ENCODE measurements at regions not wholly inside any gene's neighbourhood (a gene's known extent, or its start where the extent isn't known, plus 50 kb on each side); places are given as distances from the start of the nearest gene placed in this dataset.
"Not testable (repeated sequence)": the region's sequence is repeated elsewhere in the genome, so short reads cannot be mapped to it uniquely, and the experiment has no call there.

DNA sequence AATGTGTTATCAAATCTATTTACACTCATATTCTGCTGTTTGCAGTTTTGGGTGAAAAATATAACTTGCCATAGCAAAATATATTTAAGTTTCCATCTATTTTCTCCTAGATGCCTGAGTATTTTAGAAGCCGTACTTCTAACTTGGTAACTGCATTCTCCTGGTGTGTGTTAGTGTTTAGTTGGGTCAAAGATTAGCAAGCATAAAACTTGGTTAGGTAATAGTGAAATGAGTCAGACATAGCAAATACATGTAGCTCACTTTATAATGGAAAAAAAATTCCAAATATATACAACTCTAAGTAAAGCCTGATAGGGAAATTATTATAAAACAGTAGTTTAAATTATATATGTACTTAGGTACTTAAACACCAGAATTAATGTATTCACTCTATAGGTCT lies 640.7 kb upstream of the ST8SIA4 start:
- H3K27me3 Mint-ChIP-seq (ENCODE audit: low read depth): no peaks in the 10 kb centered on the region
- TF ChIP-seq, protein P1, sequence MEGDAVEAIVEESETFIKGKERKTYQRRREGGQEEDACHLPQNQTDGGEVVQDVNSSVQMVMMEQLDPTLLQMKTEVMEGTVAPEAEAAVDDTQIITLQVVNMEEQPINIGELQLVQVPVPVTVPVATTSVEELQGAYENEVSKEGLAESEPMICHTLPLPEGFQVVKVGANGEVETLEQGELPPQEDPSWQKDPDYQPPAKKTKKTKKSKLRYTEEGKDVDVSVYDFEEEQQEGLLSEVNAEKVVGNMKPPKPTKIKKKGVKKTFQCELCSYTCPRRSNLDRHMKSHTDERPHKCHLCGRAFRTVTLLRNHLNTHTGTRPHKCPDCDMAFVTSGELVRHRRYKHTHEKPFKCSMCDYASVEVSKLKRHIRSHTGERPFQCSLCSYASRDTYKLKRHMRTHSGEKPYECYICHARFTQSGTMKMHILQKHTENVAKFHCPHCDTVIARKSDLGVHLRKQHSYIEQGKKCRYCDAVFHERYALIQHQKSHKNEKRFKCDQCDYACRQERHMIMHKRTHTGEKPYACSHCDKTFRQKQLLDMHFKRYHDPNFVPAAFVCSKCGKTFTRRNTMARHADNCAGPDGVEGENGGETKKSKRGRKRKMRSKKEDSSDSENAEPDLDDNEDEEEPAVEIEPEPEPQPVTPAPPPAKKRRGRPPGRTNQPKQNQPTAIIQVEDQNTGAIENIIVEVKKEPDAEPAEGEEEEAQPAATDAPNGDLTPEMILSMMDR (IDR thresholded peaks at IDR 0.05; ENCODE audit: unreplicated experiment): no peak
- H3K4me1 Mint-ChIP-seq: no peaks in the 10 kb centered on the region
- H3K9me3 Mint-ChIP-seq: no peaks in the 10 kb centered on the region
- H3K36me3 Mint-ChIP-seq: no peaks in the 10 kb centered on the region
- DNase-seq (ENCODE audit: low spot score in 2 of 2, unreplicated experiment in 2 of 2): no peak
- H3K27ac Mint-ChIP-seq: no peak overlapping the region
- H3K4me3 Mint-ChIP-seq: no peak overlapping the region

DNA sequence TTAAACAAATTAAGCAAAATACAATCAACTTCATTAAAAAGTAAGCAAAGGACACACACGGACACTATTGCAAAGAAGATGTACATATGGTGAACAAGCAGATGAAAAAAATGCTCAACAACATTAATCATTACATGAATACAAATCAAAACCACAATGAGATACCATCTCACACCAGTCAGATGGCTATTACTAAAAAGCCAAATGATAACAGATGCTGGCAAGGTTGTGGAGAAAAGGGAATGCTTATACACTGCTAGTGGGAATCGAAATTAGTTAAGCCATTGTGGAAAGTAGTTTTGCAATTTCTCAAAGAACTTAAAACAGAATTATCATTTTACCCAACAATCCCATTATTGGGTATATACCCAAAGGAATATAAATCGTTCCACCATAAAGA lies 636.2 kb upstream of the ST8SIA4 start:
- TF ChIP-seq, protein P1 (IDR thresholded peaks at IDR 0.05; ENCODE audit: unreplicated experiment): no peak
- no peaks in the 10 kb centered on the region for H3K36me3 Mint-ChIP-seq
- H3K4me1 Mint-ChIP-seq: no peaks in the 10 kb centered on the region
- H3K27me3 Mint-ChIP-seq (ENCODE audit: low read depth): no peaks in the 10 kb centered on the region
- no peak overlapping the region for H3K4me3 Mint-ChIP-seq
- DNase-seq (ENCODE audit: low spot score in 2 of 2, unreplicated experiment in 2 of 2): no peak
- peaks cover 10% of the 10 kb centered on the region for H3K9me3 Mint-ChIP-seq
- no peak overlapping the region for H3K27ac Mint-ChIP-seq

DNA sequence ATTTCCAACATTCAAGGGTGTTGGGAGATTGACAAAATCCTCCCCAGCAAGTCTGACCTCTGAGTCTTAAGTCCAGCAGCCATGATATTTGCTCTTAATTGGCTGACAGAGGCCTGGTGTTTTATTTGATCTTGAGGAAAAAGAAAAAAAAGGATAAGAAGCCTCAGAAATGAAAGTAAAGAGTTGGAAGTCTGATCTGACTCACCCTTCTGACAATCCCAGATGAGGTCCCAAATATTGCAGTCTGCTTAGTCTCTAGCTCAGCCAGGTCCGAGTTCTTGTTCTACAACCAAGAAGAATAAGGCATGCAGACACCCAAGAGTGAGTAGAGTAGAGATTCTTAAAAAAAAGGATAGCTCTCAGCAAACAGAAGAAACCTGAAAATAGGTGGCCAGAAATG lies 632.5 kb upstream of the ST8SIA4 start:
- peaks cover 10% of the 10 kb centered on the region for H3K9me3 Mint-ChIP-seq
- no peak for DNase-seq (ENCODE audit: low spot score in 2 of 2, unreplicated experiment in 2 of 2)
- H3K27ac Mint-ChIP-seq: no peak overlapping the region
- H3K4me1 Mint-ChIP-seq: no peaks in the 10 kb centered on the region
- TF ChIP-seq, protein P1 (IDR thresholded peaks at IDR 0.05; ENCODE audit: unreplicated experiment): no peak
- H3K27me3 Mint-ChIP-seq (ENCODE audit: low read depth): no peaks in the 10 kb centered on the region
- no peaks in the 10 kb centered on the region for H3K36me3 Mint-ChIP-seq
- H3K4me3 Mint-ChIP-seq: no peak overlapping the region

DNA sequence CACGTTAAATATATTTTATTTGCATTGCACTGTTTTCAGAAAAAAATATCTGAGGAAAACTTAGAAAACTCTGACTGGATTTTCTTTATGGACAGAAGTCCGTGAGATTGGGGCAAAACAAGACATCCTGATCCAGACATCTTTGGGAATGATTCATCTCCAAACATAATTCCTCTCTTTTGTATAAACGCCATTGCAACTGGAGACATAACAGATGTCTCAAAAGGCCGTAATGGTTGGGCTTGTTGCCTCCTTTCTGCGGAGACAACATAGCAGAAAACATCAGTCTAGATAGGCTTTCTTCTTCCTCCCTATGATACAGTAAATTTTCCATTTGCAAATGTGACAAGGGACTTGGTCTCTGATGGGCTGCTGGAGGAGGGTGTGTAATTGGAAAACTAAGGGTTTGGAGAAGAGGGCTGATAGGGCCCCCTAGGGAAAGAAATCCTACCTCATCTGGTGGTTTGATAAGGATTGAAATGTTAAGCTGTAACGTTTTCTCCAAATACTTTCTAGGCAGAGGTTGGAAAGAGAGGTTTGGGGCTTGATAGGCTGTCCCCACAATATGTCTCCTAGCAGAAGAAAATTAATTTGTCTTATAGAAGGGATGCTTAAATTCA lies 631.5 kb upstream of the ST8SIA4 start:
- Mint-ChIP-seq H3K36me3 (no peaks in the 10 kb centered on the region), H3K27me3 (ENCODE audit: low read depth) (no peaks in the 10 kb centered on the region)
- DNase-seq (ENCODE audit: low spot score in 2 of 2, unreplicated experiment in 2 of 2): no peak

DNA sequence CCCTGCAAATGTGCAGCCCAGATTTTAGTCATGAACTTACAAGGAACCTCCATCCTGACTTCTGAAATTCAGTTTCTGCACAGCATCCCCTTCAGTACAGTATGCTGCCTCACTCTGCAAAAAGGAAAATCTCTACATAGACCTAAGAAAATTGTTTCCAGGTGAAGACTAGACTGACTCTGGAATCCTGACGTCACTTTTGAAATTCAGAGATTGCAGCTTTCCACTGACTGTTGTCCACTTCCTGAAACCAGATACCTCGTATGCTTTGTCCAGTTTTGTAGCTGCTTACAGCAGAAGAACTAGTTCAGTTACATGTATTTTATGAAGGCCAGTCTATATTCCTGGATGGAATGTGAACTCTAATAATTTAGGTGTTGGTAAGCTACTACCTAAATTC lies 629.3 kb upstream of the ST8SIA4 start:
- H3K9me3 Mint-ChIP-seq: peaks cover 7% of the 10 kb centered on the region
- no peak for DNase-seq (ENCODE audit: low spot score in 2 of 2, unreplicated experiment in 2 of 2)
- no peaks in the 10 kb centered on the region for H3K4me1 Mint-ChIP-seq
- no peak overlapping the region for H3K27ac Mint-ChIP-seq
- no peak overlapping the region for H3K4me3 Mint-ChIP-seq
- TF ChIP-seq, protein P1 (IDR thresholded peaks at IDR 0.05; ENCODE audit: unreplicated experiment): no peak
- no peaks in the 10 kb centered on the region for H3K36me3 Mint-ChIP-seq
- H3K27me3 Mint-ChIP-seq (ENCODE audit: low read depth): no peaks in the 10 kb centered on the region

More for the DNA sequence above, 631.5 kb upstream of the ST8SIA4 start:
- Mint-ChIP-seq H3K4me3 (no peak overlapping the region), H3K9me3 (peaks cover 10% of the 10 kb centered on the region), H3K4me1 (no peaks in the 10 kb centered on the region), H3K27ac (no peak overlapping the region)
- TF ChIP-seq, protein P1 (IDR thresholded peaks at IDR 0.05; ENCODE audit: unreplicated experiment): no peak

DNA sequence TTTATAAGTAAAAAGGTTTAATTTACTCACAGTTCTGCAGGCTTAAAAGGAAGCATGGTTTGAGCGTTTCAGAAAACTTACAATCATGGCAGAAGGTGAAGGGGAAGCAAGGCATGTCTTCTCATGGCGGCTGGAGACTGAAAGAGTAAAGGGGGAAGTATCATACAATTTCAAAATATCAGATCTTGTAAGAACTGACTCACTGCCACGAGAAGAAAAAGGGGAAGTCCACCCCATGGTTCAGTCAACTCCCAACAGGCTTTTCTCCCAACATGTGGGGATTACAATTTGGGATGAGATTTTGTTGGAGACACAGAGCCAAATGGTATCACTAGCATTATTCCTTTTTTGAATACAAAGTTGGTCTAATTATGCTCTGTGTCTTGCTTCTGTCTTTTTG lies 627.9 kb upstream of the ST8SIA4 start:
- DNase-seq (ENCODE audit: low spot score in 2 of 2, unreplicated experiment in 2 of 2): no peak
- Mint-ChIP-seq H3K4me1 (no peaks in the 10 kb centered on the region), H3K36me3 (no peaks in the 10 kb centered on the region), H3K9me3 (peaks cover 15% of the 10 kb centered on the region), H3K27ac (no peak overlapping the region), H3K4me3 (no peak overlapping the region), H3K27me3 (ENCODE audit: low read depth) (no peaks in the 10 kb centered on the region)
- TF ChIP-seq, protein P1 (IDR thresholded peaks at IDR 0.05; ENCODE audit: unreplicated experiment): no peak

DNA sequence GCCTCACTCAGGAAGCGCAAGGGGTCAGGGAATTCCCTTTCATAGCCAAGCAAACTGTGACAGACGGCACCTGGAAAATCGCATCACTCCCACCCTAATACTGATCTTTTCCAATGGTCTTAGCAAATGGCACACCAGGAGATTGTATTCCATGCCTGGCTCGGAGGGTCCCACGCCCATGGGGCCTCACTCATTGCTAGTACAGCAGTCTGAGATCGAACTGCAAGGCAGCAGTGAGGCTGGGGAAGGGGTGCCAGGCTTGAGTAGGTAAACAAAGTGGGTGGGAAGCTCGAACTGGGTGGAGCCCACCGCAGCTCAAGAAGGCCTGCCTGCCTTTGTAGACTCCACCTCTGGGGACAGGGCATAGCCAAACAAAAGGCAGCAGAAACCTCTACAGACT lies 626.0 kb upstream of the ST8SIA4 start:
- H3K4me1 Mint-ChIP-seq; H3K27me3 Mint-ChIP-seq (ENCODE audit: low read depth); H3K27ac Mint-ChIP-seq; H3K4me3 Mint-ChIP-seq; H3K36me3 Mint-ChIP-seq; DNase-seq (ENCODE audit: low spot score in 2 of 2, unreplicated experiment in 2 of 2): not testable (repeated sequence)
- peaks cover 16% of the 10 kb centered on the region for H3K9me3 Mint-ChIP-seq

Measured in mesothelial cell of epicardium (in vitro differentiated cells).